ENCODE measurements at regions not wholly inside any gene's neighbourhood (a gene's known extent, or its start where the extent isn't known, plus 50 kb on each side); places are given as distances from the start of the nearest gene placed in this dataset.
"Not testable (repeated sequence)": the region's sequence is repeated elsewhere in the genome, so short reads cannot be mapped to it uniquely, and the experiment has no call there.

- intact Hi-C loops (cut with DNase I): no loop called here
- H3K9me3 ChIP-seq: no peaks in the 10 kb centered on the region
- DNase-seq: no peak
- no peak overlapping the region for H3K27ac ChIP-seq
- no peaks in the 10 kb centered on the region for H3K27me3 ChIP-seq
- no peaks in the 10 kb centered on the region for H3K36me3 ChIP-seq
- TF ChIP-seq POLR2A (IDR thresholded peaks at IDR 0.05) (no peak), EP300 (IDR thresholded peaks at IDR 0.05) (no peak), CTCF (IDR thresholded peaks at IDR 0.05) (no peak)
- 14 to 32% (median 27%) methylated on average over 1 of the region's 1 CpG for WGBS, 3 donors
- no peak overlapping the region for H3K4me3 ChIP-seq
- H3K4me1 ChIP-seq (ENCODE audit: insufficient read depth): no peaks in the 10 kb centered on the region
Observed at GRCh38 chr7:113366122-113366521, 247.8 kb upstream of the SMIM30 start.

- Histone ChIP-seq H3K9me3 (no peaks in the 10 kb centered on the region), H3K27me3 (no peaks in the 10 kb centered on the region), H3K27ac (no peak overlapping the region), H3K36me3 (no peaks in the 10 kb centered on the region), H3K4me3 (no peak overlapping the region), H3K4me1 (ENCODE audit: insufficient read depth) (no peaks in the 10 kb centered on the region)
- 84 to 95% (median 91%) methylated on average over 4 of the region's 4 CpGs for WGBS, 3 donors
- no peak for TF ChIP-seq POLR2A (IDR thresholded peaks at IDR 0.05)
- TF ChIP-seq CTCF (IDR thresholded peaks at IDR 0.05): no peak
- no peak for TF ChIP-seq EP300 (IDR thresholded peaks at IDR 0.05)
- DNase-seq: no peak
- intact Hi-C loops (cut with DNase I): no loop called here
Observed at GRCh38 chr7:113349339-113349738, 231.0 kb upstream of the SMIM30 start.

- H3K27me3 ChIP-seq: no peaks in the 10 kb centered on the region
- no peak for TF ChIP-seq POLR2A (IDR thresholded peaks at IDR 0.05)
- no peak for TF ChIP-seq EP300 (IDR thresholded peaks at IDR 0.05)
- no peak for TF ChIP-seq CTCF (IDR thresholded peaks at IDR 0.05)
- no peaks in the 10 kb centered on the region for H3K36me3 ChIP-seq
- H3K9me3 ChIP-seq: no peaks in the 10 kb centered on the region
- H3K27ac ChIP-seq: no peak overlapping the region
- no peak for DNase-seq
- H3K4me3 ChIP-seq: no peak overlapping the region
- 86 to 95% (median 88%) methylated on average over 1 of the region's 1 CpG for WGBS, 3 donors
- intact Hi-C loops (cut with DNase I): no loop called here
- H3K4me1 ChIP-seq (ENCODE audit: insufficient read depth): no peaks in the 10 kb centered on the region
Observed at GRCh38 chr7:113339661-113340060, 221.3 kb upstream of the SMIM30 start.

GRCh38 chr7:113338071-113338696, 219.8 kb upstream of the SMIM30 start:
- 80 to 90% (median 86%) methylated on average over 4 of the region's 4 CpGs for WGBS, 3 donors
- no peaks in the 10 kb centered on the region for H3K9me3 ChIP-seq
- H3K27ac ChIP-seq: no peak overlapping the region
- no peak overlapping the region for H3K4me3 ChIP-seq
- H3K36me3 ChIP-seq: no peaks in the 10 kb centered on the region
- TF ChIP-seq EP300 (IDR thresholded peaks at IDR 0.05) (no peak), POLR2A (IDR thresholded peaks at IDR 0.05) (no peak), CTCF (IDR thresholded peaks at IDR 0.05) (no peak)
- intact Hi-C loops (cut with DNase I): no loop called here
- no peaks in the 10 kb centered on the region for H3K4me1 ChIP-seq (ENCODE audit: insufficient read depth)
- DNase-seq: no peak
- H3K27me3 ChIP-seq: no peaks in the 10 kb centered on the region

GRCh38 chr7:113336838-113337237, 218.5 kb upstream of the SMIM30 start:
- H3K4me1 ChIP-seq (ENCODE audit: insufficient read depth); H3K27ac ChIP-seq; H3K9me3 ChIP-seq; intact Hi-C loops (cut with DNase I); H3K36me3 ChIP-seq; DNase-seq; H3K27me3 ChIP-seq; H3K4me3 ChIP-seq: not testable (repeated sequence)
- WGBS, 3 donors: 91 to 98% (median 94%) methylated on average over 1 of the region's 1 CpG
